SU-DHL-6 (cell line): ENCODE measurements at regions not wholly inside any gene's neighbourhood (a gene's known extent, or its start where the extent isn't known, plus 50 kb on each side); places are given as distances from the start of the nearest gene placed in this dataset.

Experiments
- EZH2phosphoT487 ChIP-seq: fragments of 200-600 bp; sonication (generic), shearing (Covaris generic); conservative IDR thresholded peaks from 2 replicates; pipeline ENCODE4 v1.6.1; 2018; ENCODE audit warnings: mild to moderate bottlenecking, antibody characterized with exemption, low read length, moderate library complexity, mixed read lengths
- TF ChIP-seq, protein P1 (sequence below): fragments of 200-600 bp; sonication (generic); IDR thresholded peaks from one replicate; pipeline ENCODE4 v1.5.1; 2017; ENCODE audit warnings: antibody characterized with exemption, mild to moderate bottlenecking, low read length, moderate library complexity; ENCODE audit not compliant: insufficient read depth, poor library complexity, severe bottlenecking

DNA sequence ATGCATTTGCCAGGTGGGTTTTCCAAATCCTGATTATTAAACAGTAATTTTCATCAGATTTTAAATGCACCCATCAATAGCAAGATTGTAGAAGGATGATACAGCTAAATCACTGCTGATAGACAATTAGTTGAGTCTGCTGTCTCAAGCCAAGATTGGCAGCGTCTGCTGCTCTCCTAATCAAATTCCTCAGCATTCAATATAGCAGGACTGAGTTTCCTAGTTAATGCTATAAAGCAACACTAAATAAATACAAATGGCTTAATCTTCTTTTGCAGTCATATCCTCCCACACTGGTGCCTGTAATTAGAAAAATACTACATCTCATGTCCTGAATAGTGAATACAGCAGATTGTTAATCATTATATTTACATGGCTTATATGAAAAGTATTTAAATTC, 1028.8 kb downstream of the ADGRL2 start:
- TF ChIP-seq, protein P1, sequence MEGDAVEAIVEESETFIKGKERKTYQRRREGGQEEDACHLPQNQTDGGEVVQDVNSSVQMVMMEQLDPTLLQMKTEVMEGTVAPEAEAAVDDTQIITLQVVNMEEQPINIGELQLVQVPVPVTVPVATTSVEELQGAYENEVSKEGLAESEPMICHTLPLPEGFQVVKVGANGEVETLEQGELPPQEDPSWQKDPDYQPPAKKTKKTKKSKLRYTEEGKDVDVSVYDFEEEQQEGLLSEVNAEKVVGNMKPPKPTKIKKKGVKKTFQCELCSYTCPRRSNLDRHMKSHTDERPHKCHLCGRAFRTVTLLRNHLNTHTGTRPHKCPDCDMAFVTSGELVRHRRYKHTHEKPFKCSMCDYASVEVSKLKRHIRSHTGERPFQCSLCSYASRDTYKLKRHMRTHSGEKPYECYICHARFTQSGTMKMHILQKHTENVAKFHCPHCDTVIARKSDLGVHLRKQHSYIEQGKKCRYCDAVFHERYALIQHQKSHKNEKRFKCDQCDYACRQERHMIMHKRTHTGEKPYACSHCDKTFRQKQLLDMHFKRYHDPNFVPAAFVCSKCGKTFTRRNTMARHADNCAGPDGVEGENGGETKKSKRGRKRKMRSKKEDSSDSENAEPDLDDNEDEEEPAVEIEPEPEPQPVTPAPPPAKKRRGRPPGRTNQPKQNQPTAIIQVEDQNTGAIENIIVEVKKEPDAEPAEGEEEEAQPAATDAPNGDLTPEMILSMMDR, result no peak
- TF ChIP-seq EZH2phosphoT487, result no peak
